Omental fat pad (tissue), 3 donors: ENCODE measurements at regions not wholly inside any gene's neighbourhood (a gene's known extent, or its start where the extent isn't known, plus 50 kb on each side); places are given as distances from the start of the nearest gene placed in this dataset.
"Not testable (repeated sequence)": the region's sequence is repeated elsewhere in the genome, so short reads cannot be mapped to it uniquely, and the experiment has no call there.

Source experiments
- ATAC-seq: fragments of 150-250 bp; one replicate; pipeline ENCODE4 v1.9.1; 2016; ENCODE audit warnings: mild to moderate bottlenecking, moderate library complexity; ENCODE audit not compliant: low FRiP score
- DNase-seq: peaks from one replicate; pipeline ENCODE4 v3.0.0-alpha.2; 2019; ENCODE audit warnings: low spot score
- TF ChIP-seq, protein P1 (sequence below), 3 donors: fragments of 450-650 bp; IDR thresholded peaks; one replicate each; pipeline ENCODE4 v1.5.1; 2016 to 2017; ENCODE audit warnings: antibody characterized with exemption in 3 of 3, mild to moderate bottlenecking in 3 of 3, moderate library complexity in 2 of 3

DNA sequence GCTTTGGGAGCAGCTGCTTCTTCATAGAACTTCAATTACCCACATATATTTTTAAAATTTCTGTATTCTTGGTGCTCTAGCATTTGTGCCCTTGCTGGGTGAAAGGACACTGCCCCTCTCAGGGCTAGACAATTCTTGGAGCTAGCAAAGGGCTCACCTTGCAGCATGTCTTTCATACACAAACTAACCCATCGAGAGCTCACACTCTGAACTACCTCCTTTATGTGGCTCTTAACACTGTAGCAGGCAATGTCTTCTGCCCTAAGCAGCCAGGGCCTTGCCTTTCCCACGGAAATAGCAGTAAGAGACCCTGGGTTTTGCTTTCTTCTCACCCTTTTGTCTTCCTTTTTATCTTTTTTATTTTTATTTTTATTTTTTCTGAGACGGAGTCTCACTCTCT lies 234.0 kb downstream of the ACTR3 start:
- TF ChIP-seq, protein P1, sequence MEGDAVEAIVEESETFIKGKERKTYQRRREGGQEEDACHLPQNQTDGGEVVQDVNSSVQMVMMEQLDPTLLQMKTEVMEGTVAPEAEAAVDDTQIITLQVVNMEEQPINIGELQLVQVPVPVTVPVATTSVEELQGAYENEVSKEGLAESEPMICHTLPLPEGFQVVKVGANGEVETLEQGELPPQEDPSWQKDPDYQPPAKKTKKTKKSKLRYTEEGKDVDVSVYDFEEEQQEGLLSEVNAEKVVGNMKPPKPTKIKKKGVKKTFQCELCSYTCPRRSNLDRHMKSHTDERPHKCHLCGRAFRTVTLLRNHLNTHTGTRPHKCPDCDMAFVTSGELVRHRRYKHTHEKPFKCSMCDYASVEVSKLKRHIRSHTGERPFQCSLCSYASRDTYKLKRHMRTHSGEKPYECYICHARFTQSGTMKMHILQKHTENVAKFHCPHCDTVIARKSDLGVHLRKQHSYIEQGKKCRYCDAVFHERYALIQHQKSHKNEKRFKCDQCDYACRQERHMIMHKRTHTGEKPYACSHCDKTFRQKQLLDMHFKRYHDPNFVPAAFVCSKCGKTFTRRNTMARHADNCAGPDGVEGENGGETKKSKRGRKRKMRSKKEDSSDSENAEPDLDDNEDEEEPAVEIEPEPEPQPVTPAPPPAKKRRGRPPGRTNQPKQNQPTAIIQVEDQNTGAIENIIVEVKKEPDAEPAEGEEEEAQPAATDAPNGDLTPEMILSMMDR (IDR thresholded peaks at IDR 0.05), result no peak
- no peak for DNase-seq
- no peak for ATAC-seq

DNA sequence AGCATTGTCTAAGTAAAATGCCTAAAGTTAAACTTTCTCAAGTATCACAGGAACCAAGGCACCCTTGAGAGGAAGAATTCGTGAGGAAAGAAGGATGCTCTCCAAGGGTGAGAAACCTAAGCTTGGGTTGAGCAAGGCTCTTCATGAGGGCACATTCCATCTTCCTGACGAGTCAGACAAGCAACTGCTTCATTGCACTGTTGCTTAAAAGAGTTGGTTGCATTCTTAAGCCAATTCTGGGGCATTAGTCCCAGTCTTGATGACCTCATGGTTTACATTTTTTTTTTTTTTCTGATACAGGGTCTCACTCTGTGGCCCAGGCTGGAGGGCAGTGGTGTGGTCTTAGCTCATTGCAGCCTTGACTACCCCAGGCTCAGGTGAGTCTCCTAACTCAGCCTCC lies 237.5 kb downstream of the ACTR3 start:
- ATAC-seq, result no peak
- TF ChIP-seq, protein P1 (IDR thresholded peaks at IDR 0.05), result no peak
- DNase-seq, result no peak

DNA sequence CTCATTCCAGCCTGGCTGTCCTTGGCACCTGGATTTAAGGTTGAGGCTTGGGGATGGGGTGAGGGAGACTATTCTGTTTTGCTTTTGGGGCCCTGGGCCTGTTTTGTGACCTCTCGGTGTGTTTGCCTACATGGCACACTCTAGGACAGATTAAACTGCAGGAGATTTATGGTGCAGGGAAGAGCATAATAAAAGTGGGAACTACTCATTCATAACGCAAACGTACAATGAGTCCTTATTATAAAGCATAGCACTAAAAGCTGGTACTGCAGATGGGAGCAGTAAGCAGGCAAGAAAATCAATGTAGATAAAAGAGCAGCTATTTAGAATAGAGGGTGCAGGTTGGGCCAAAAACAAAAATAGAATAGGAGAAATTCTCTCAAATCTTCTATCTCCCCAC lies 238.4 kb downstream of the ACTR3 start:
- DNase-seq, result no peak
- TF ChIP-seq, protein P1 (IDR thresholded peaks at IDR 0.05), result no peak
- no peak for ATAC-seq

DNA sequence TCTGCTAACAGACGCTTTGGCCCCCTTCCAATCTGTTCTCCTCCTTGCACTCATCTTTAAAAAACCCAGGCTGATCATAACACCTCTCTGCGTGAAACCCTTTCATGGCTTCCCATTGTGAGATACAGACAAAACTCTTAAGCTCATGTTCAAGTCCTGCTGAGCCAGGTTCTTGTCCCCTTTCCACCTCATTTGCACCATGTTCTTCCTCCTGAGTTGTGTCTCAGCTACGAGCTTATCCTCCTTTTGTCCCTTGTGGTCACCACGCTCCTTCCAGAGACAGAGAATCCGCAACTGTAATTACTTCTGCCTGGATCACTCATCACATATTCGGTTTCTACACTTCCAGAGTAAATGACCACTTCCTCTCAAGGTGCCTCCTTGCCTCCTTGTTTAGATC lies 238.8 kb downstream of the ACTR3 start:
- DNase-seq, result no peak
- no peak for ATAC-seq
- TF ChIP-seq, protein P1 (IDR thresholded peaks at IDR 0.05), result no peak

DNA sequence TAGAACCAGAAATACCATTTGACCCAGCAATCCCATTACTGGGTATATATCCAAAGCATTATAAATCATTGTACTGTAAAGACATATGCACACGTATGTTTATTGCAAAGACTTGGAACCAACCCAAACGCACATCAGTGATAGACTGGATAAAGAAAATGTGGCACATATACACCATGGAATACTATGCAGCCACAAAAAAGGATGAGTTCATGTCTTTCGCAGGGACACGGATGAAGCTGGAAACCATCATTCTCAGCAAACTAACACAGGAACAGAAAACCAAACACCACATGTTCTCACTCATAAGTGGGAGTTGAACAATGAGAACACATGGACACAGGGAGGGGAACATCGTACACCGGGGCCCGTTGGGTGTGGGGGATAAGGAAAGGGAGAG lies 242.2 kb downstream of the ACTR3 start:
- not testable (repeated sequence) for ATAC-seq, DNase-seq

DNA sequence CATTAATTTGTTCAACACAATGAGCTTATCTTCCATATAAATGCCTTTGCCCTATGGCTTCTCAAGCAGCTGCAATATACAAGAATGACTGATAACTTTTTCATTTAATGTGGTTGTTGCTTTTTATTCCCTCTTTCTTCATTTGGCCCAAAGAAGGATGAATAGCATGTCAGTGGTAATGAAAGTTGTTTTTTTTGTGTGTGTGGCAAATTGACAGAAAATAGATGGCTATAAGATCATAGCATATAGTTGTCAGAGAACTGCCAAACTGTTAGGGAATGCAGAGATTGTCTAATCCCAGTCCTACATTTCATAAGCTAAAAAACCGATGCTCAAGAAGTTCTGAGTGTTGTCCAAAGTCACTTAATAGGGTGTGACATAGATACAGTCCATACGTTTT lies 244.3 kb downstream of the ACTR3 start:
- DNase-seq, result no peak
- no peak for ATAC-seq
- TF ChIP-seq, protein P1 (IDR thresholded peaks at IDR 0.05), result no peak

DNA sequence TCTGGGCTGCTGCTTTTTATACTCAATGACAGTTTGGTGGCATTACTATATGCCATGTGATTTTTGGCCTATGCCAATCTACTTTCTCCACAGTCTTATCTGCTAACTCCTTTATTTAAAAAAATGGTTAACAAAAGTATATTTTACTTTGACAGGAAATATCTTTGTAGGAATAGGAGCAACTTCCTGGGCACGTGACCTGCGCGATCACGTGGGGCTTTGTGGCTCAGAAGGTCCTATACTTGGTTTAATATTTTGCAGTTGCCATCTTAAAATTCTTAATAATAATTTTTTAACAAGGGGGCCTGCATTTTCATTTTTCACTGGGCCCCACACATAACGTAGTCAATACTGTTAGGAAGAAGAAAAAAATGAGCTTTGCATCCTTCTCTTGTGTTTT lies 249.7 kb downstream of the ACTR3 start:
- TF ChIP-seq, protein P1 (IDR thresholded peaks at IDR 0.05), result no peak
- no peak for DNase-seq
- no peak for ATAC-seq
